Adipocyte (in vitro differentiated cells): ENCODE measurements at regions not wholly inside any gene's neighbourhood (a gene's known extent, or its start where the extent isn't known, plus 50 kb on each side); places are given as distances from the start of the nearest gene placed in this dataset.
"Not testable (repeated sequence)": the region's sequence is repeated elsewhere in the genome, so short reads cannot be mapped to it uniquely, and the experiment has no call there.

Source experiments
- DNase-seq: peaks from one replicate; pipeline ENCODE4 v3.0.0-alpha.2; 2015; ENCODE audit warnings: low read depth
- H3K27me3 ChIP-seq: replicated peaks from 2 replicates; pipeline ENCODE4 v1.7.0; 2013; ENCODE audit warnings: mild to moderate bottlenecking, low read length, moderate library complexity; ENCODE audit not compliant: control insufficient read depth, insufficient read depth
- H3K36me3 ChIP-seq: 2 replicates; pipeline ENCODE4 v1.7.0; 2013; ENCODE audit warnings: low read length, mild to moderate bottlenecking, moderate library complexity; ENCODE audit not compliant: control insufficient read depth, insufficient read depth, severe bottlenecking
- H3K4me1 ChIP-seq: 2 replicates; pipeline ENCODE4 v1.7.0; 2013; ENCODE audit warnings: mild to moderate bottlenecking, low read length, moderate library complexity; ENCODE audit not compliant: control insufficient read depth, insufficient read depth
- H3K4me3 ChIP-seq: 2 replicates; pipeline ENCODE4 v1.7.0; 2013; ENCODE audit warnings: mild to moderate bottlenecking, low read length, moderate library complexity
- H3K9ac ChIP-seq: 2 replicates; pipeline ENCODE4 v1.7.0; 2013; ENCODE audit warnings: mild to moderate bottlenecking, low read length, moderate library complexity
- H3K9me3 ChIP-seq: 2 replicates; pipeline ENCODE4 v1.7.0; 2013; ENCODE audit warnings: mild to moderate bottlenecking, low read length, moderate library complexity; ENCODE audit not compliant: control insufficient read depth

DNA sequence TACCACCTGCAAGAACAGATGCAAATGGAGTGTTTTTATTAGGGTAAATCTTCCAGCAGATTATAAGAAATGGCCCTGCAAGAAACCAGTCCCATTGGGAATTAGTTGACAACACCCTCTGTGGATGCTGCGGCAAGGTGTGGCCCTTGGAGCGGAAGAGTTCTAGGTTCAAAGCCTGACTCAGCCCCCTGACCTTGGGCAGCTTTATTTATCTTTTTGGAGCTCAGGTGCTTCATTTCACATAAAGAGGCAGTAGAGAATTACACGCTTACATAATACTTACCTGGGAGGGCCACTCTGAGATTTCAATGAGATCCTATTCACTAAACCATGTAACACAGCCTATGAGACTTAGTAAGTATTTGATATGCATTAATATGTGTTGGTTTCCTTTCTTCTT, 318.2 kb upstream of the SOX9 start:
- no peak for DNase-seq
- Histone ChIP-seq H3K9ac (no peak overlapping the region), H3K36me3 (no peaks in the 10 kb centered on the region), H3K27me3 (no peaks in the 10 kb centered on the region), H3K9me3 (no peaks in the 10 kb centered on the region), H3K4me1 (peaks cover 13% of the 10 kb centered on the region), H3K4me3 (no peak overlapping the region)

DNA sequence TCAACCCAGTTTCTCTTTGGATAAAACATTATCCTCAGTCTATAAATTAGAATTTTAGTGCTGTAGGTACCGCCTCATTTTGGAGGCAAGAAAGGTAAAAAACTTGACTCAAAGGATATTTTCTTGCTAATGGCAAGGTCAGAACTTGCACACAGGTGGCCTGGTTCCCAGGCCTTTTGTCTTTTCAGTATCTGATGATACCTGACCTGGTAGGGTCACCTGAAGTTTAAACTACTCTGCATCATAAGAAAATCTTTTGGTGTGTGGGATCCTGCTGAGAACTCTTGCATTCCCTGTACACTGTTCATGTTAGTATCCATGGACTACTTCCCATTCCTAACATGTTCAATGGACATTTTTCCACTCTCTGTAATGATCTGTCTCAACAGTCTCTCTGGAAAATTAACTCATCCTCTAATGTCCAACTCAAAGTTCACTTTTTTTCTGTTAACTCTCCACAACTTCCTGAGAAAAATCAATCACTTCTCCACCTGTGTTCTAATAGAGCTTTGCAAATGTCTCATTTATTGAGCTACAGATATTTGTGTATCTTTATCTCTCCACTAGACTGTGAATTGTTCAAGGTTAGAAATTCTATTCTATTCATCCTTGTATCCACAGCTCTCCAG, 317.1 kb upstream of the SOX9 start:
- no peak for DNase-seq
- H3K36me3 ChIP-seq, result no peaks in the 10 kb centered on the region
- no peak overlapping the region for H3K9ac ChIP-seq
- no peaks in the 10 kb centered on the region for H3K27me3 ChIP-seq
- H3K4me1 ChIP-seq, result peaks cover 13% of the 10 kb centered on the region
- no peak overlapping the region for H3K4me3 ChIP-seq
- H3K9me3 ChIP-seq, result no peaks in the 10 kb centered on the region

DNA sequence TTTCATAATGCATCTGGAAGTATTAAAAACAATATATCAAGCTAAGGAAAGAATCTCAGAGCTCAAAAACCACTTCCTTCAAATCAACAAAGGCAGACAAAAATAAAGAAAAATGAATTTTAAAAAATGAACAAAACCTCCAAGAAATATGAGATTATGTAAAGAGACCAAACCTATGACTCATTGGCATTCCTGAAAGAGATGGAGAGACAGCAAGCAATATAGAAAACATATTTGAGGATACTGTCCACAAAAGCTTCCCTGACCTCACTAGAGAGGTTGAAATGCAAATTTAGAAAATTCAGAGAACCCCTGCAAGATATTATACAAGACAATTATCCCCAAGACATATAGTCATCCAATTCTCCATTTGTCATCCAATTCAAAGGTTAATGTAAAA, 311.3 kb upstream of the SOX9 start:
- Histone ChIP-seq H3K4me3 (no peak overlapping the region), H3K4me1 (no peaks in the 10 kb centered on the region), H3K36me3 (no peaks in the 10 kb centered on the region), H3K27me3 (no peaks in the 10 kb centered on the region), H3K9me3 (peaks cover 4% of the 10 kb centered on the region), H3K9ac (no peak overlapping the region)
- no peak for DNase-seq

DNA sequence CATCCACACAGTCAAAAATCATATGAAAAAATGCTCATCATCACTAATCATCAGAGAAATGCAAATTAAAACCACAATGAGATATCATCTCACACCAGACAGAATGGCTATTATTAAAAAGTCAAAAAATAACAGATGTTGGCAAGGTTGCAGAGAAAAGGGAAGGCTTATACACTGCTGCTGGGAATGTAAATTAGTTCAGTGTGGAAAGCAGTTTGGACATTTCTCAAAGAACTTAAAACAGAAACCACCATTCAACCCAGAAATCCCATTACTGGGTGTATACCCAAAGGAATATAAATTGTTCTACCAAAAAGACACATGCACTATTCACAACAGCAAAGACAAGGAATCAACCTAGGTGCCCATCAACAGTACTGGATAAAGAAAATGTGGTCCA, 307.0 kb upstream of the SOX9 start:
- not testable (repeated sequence) for H3K27me3 ChIP-seq, H3K36me3 ChIP-seq, H3K9ac ChIP-seq, H3K4me3 ChIP-seq, DNase-seq, H3K4me1 ChIP-seq, H3K9me3 ChIP-seq

- DNase-seq, result no peak
- H3K9ac ChIP-seq, result no peak overlapping the region
- H3K9me3 ChIP-seq, result no peaks in the 10 kb centered on the region
- H3K4me3 ChIP-seq, result no peak overlapping the region
- peaks cover 6% of the 10 kb centered on the region for H3K27me3 ChIP-seq
- no peaks in the 10 kb centered on the region for H3K36me3 ChIP-seq
- no peaks in the 10 kb centered on the region for H3K4me1 ChIP-seq
Measured at GRCh38 chr17:71821511-71821910, 299.3 kb upstream of the SOX9 start.

GRCh38 chr17:71824671-71825070, 296.1 kb upstream of the SOX9 start:
- DNase-seq, result no peak
- no peaks in the 10 kb centered on the region for H3K4me1 ChIP-seq
- no peaks in the 10 kb centered on the region for H3K9me3 ChIP-seq
- H3K4me3 ChIP-seq, result no peak overlapping the region
- H3K9ac ChIP-seq, result no peak overlapping the region
- H3K36me3 ChIP-seq, result no peaks in the 10 kb centered on the region
- peaks cover 12% of the 10 kb centered on the region for H3K27me3 ChIP-seq

DNA sequence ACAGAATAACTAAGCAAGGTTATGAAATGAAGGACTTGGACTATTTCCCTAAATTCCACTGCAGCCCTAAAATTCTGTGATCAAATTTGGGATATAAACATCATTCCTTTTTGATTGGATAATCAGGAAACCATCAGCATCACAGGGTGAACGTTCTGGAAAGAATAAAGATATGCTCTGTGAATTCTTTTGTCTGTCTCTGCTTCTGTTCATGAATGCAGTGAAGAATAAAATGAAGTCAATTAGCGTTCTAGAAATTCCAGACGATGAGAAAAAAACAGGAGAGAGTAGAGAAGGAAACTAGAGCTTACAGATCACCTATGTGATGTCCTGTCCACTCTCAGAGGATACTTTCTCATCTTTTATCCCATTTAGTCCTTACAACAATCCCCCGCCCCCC, 295.1 kb upstream of the SOX9 start:
- H3K27me3 ChIP-seq, result peaks cover 18% of the 10 kb centered on the region
- H3K4me1 ChIP-seq, result no peaks in the 10 kb centered on the region
- H3K36me3 ChIP-seq, result no peaks in the 10 kb centered on the region
- no peak for DNase-seq
- H3K9me3 ChIP-seq, result no peaks in the 10 kb centered on the region
- no peak overlapping the region for H3K9ac ChIP-seq
- H3K4me3 ChIP-seq, result no peak overlapping the region

GRCh38 chr17:71828182-71828596, 292.6 kb upstream of the SOX9 start:
- no peak for DNase-seq
- no peaks in the 10 kb centered on the region for H3K36me3 ChIP-seq
- no peak overlapping the region for H3K9ac ChIP-seq
- no peak overlapping the region for H3K4me3 ChIP-seq
- peaks cover 29% of the 10 kb centered on the region for H3K27me3 ChIP-seq
- no peaks in the 10 kb centered on the region for H3K9me3 ChIP-seq
- no peaks in the 10 kb centered on the region for H3K4me1 ChIP-seq

DNA sequence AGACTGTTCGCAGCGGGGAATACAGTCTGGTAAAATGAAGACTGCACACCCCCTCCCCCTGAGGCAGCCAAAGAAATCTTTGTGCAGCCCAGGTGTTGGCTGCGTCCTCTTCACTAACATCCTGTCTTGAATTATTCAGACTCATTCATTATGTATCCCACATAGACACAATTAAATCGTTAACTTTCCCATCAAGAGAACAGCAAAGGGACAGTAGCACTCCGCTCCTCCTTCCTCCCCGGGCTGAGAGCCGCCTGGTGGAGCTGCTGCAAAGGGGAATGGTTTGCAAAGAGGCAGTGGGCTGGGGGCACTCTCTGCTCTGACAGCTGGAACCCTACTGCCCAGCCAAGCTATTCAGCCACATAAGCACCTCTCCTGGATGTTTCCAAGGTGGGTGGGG, 290.0 kb upstream of the SOX9 start:
- no peak for DNase-seq
- H3K27me3 ChIP-seq, result peaks cover 26% of the 10 kb centered on the region
- H3K4me1 ChIP-seq, result no peaks in the 10 kb centered on the region
- H3K36me3 ChIP-seq, result no peaks in the 10 kb centered on the region
- H3K9ac ChIP-seq, result no peak overlapping the region
- H3K9me3 ChIP-seq, result no peaks in the 10 kb centered on the region
- H3K4me3 ChIP-seq, result no peak overlapping the region

DNA sequence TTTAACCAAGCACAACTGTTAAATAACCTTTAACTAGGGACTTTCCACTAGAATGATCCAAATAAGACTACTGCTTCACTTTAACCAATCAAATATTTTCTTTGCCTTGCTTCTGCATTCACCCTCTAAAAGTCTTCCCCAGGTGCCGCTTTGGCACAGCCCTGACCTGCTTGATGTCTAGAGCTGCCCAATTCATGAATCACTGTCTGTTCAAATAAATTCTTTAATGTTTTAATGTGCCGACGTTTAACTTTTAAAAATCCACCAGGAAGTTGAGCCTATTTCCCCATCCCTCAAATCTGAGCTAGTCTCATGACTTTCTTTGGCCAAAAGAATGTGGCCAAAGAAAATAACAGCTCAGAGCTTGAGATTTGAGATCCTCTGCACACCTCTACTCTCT, 277.8 kb upstream of the SOX9 start:
- no peak for DNase-seq
- H3K4me1 ChIP-seq, result peaks cover 3% of the 10 kb centered on the region
- H3K27me3 ChIP-seq, result no peaks in the 10 kb centered on the region
- H3K9ac ChIP-seq, result no peak overlapping the region
- H3K9me3 ChIP-seq, result no peaks in the 10 kb centered on the region
- no peak overlapping the region for H3K4me3 ChIP-seq
- H3K36me3 ChIP-seq, result no peaks in the 10 kb centered on the region

DNA sequence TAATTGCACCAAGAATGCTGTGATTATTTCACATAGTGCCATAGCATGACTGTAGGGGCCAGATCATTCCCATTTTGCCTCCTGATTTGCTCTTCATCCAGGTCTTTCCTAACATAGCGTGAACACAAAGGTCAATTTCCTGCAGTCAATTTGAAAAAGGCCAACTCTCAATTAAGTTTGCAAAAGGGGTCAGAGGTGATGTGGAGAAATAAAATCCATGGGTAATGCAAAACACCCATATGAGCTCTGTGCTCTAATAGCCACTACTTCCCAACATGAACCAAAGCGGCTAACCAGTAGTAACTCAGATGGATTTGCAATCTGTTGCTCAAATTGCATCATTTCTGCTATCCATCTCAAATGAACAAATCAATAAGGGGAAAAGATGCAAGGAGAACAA, 275.5 kb upstream of the SOX9 start:
- Histone ChIP-seq H3K4me1 (peaks cover 3% of the 10 kb centered on the region), H3K36me3 (no peaks in the 10 kb centered on the region), H3K9me3 (no peaks in the 10 kb centered on the region), H3K27me3 (no peaks in the 10 kb centered on the region), H3K4me3 (no peak overlapping the region), H3K9ac (no peak overlapping the region)
- DNase-seq, result no peak

GRCh38 chr17:71846561-71847110, 274.2 kb upstream of the SOX9 start:
- Histone ChIP-seq H3K9ac (no peak overlapping the region), H3K4me1 (peaks cover 3% of the 10 kb centered on the region), H3K4me3 (no peak overlapping the region), H3K36me3 (no peaks in the 10 kb centered on the region), H3K27me3 (no peaks in the 10 kb centered on the region), H3K9me3 (no peaks in the 10 kb centered on the region)
- no peak for DNase-seq
